Epithelial cell of proximal tubule (primary cell): ENCODE measurements at regions not wholly inside any gene's neighbourhood (a gene's known extent, or its start where the extent isn't known, plus 50 kb on each side); places are given as distances from the start of the nearest gene placed in this dataset.

Experiments used
- DNase-seq: peaks from one replicate; pipeline ENCODE4 v3.0.0-alpha.2; 2011; ENCODE audit warnings: low read depth
- H3K4me3 ChIP-seq: 2 replicates; pipeline ENCODE4 v1.5.1; 2011; ENCODE audit warnings: low read depth, mild to moderate bottlenecking, low read length
- TF ChIP-seq, protein P1 (sequence below): conservative IDR thresholded peaks from 2 replicates; pipeline ENCODE4 v1.5.1; 2012; ENCODE audit warnings: low read depth, mild to moderate bottlenecking, low read length

DNA sequence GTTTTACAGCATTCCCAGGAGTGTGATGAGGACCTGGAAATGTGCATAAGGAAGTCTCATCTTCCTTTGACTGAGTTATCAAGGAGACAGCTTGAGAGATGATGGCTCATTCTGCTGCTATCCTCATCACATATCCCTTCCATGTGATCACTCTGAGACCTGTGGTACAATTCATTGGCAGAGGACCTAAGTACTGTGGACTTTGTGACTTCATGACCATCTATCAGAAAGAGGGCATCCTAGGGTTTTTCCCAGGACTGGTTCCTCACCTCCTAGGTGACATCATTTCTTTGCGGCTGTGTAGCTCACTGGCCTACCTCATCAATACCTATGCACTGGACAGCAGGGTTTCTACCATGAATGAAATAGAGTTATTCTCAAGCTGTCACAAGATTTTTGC is 172.1 kb upstream of the PLEKHG7 start:
- TF ChIP-seq, protein P1, sequence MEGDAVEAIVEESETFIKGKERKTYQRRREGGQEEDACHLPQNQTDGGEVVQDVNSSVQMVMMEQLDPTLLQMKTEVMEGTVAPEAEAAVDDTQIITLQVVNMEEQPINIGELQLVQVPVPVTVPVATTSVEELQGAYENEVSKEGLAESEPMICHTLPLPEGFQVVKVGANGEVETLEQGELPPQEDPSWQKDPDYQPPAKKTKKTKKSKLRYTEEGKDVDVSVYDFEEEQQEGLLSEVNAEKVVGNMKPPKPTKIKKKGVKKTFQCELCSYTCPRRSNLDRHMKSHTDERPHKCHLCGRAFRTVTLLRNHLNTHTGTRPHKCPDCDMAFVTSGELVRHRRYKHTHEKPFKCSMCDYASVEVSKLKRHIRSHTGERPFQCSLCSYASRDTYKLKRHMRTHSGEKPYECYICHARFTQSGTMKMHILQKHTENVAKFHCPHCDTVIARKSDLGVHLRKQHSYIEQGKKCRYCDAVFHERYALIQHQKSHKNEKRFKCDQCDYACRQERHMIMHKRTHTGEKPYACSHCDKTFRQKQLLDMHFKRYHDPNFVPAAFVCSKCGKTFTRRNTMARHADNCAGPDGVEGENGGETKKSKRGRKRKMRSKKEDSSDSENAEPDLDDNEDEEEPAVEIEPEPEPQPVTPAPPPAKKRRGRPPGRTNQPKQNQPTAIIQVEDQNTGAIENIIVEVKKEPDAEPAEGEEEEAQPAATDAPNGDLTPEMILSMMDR, result no peak
- no peak for DNase-seq
- no peak overlapping the region for H3K4me3 ChIP-seq

- H3K4me3 ChIP-seq, result no peak overlapping the region
- TF ChIP-seq, protein P1, result no peak
- DNase-seq, result no peak
Measured at GRCh38 chr12:92529944-92530343, 172.8 kb upstream of the PLEKHG7 start.

- no peak overlapping the region for H3K4me3 ChIP-seq
- DNase-seq, result no peak
- TF ChIP-seq, protein P1, result no peak
Measured at GRCh38 chr12:92528586-92528985, 174.2 kb upstream of the PLEKHG7 start.

GRCh38 chr12:92528097-92528496 is 174.7 kb upstream of the PLEKHG7 start:
- DNase-seq, result no peak
- H3K4me3 ChIP-seq, result no peak overlapping the region
- TF ChIP-seq, protein P1, result no peak

- TF ChIP-seq, protein P1, result no peak
Measured at GRCh38 chr12:92524489-92524888, 178.3 kb upstream of the PLEKHG7 start.

DNA sequence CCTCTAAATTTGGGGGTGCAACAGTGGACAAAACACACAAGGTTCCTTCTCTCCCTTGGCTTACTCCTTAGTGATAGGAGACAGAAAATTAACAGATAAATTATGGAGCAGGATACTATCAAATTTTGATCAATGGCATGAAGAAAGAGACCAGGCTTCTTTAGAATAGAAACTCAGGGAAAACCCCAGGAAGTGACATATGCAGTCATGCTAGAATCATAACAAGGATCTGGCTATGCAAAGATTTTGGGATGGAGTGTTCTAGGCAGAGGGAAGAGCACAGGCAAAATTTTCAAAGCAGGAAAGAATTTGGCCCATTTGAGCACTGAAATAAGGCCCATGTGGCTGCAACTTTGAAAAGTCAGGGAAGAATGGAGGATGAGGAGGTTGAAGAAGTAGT is 182.3 kb upstream of the PLEKHG7 start:
- no peak for DNase-seq
- TF ChIP-seq, protein P1, result no peak
- no peak overlapping the region for H3K4me3 ChIP-seq

More at GRCh38 chr12:92524489-92524888, 178.3 kb upstream of the PLEKHG7 start:
- H3K4me3 ChIP-seq, result no peak overlapping the region
- DNase-seq, result no peak

- TF ChIP-seq, protein P1, result no peak
- no peak overlapping the region for H3K4me3 ChIP-seq
- peak; percentile 72 for DNase-seq
Measured at GRCh38 chr12:92519284-92519683, 183.5 kb upstream of the PLEKHG7 start.
